IMR-90 (cell line): ENCODE measurements at regions not wholly inside any gene's neighbourhood (a gene's known extent, or its start where the extent isn't known, plus 50 kb on each side); places are given as distances from the start of the nearest gene placed in this dataset.

Experiments used
- ATAC-seq: fragments of 200-7000 bp; cut with Tn5 transposase; 2 replicates; pipeline ENCODE4 v1.9.1; 2020; ENCODE audit warnings: low read depth, mild to moderate bottlenecking, moderate library complexity
- BruUV-seq: library from RNA; stranded (reverse); fragments of 400-500 nt; replicated peaks from 2 replicates; lab custom pipeline; 2021; lab: Mats Ljungman, UMichigan
- CTCF ChIA-PET: fragments of 300-600 bp; formaldehyde crosslinking; extraction: SDS; loops from one replicate; lab custom pipeline; 2021; ENCODE audit warnings: antibody characterized with exemption; lab: Yijun Ruan, JAX
- POLR2A ChIA-PET: fragments of 300-600 bp; sonication (Branson Sonifier 250); formaldehyde crosslinking; loops from one replicate; lab custom pipeline; 2022; ENCODE audit warnings: antibody characterized with exemption; ENCODE audit not compliant: unreplicated experiment; lab: Charles Lee
- DNase-seq: peaks from one replicate; pipeline ENCODE4 v3.0.0; 2013
- H2AFZ ChIP-seq: replicated peaks from 2 replicates; pipeline ENCODE3; 2013; ENCODE audit warnings: low read length, mild to moderate bottlenecking; ENCODE audit not compliant: poor library complexity
- H2AK5ac ChIP-seq: 2 replicates; pipeline ENCODE4 v1.6.1; 2013; ENCODE audit warnings: low read depth, low read length, inconsistent platforms
- H2AK9ac ChIP-seq: replicated peaks from 2 replicates; pipeline ENCODE3; 2013; ENCODE audit warnings: mild to moderate bottlenecking, low read depth, low read length, moderate library complexity; ENCODE audit not compliant: poor library complexity
- H2BK120ac ChIP-seq: 2 replicates; pipeline ENCODE4 v1.6.1; 2013; ENCODE audit warnings: low read depth, low read length, inconsistent platforms
- H2BK15ac ChIP-seq: 3 replicates; pipeline ENCODE4 v1.6.1; 2013; ENCODE audit warnings: low read depth, low read length, inconsistent platforms
- H2BK20ac ChIP-seq: 2 replicates; pipeline ENCODE4 v1.6.1; 2013; ENCODE audit warnings: low read depth, mild to moderate bottlenecking, inconsistent platforms, low read length, moderate library complexity
- H2BK5ac ChIP-seq: 2 replicates; pipeline ENCODE4 v1.6.1; 2013; ENCODE audit warnings: mild to moderate bottlenecking, low read depth, low read length, inconsistent platforms; ENCODE audit not compliant: poor library complexity, severe bottlenecking
- H3K14ac ChIP-seq: replicated peaks from 2 replicates; pipeline ENCODE4 v1.6.1; 2013; ENCODE audit warnings: low read depth, low read length, inconsistent platforms
- H3K18ac ChIP-seq: 2 replicates; pipeline ENCODE4 v1.6.1; 2013; ENCODE audit warnings: low read depth, low read length, control low read depth
- H3K23ac ChIP-seq: 2 replicates; pipeline ENCODE4 v1.6.1; 2013; ENCODE audit warnings: low read depth, low read length, inconsistent platforms
- H3K27ac ChIP-seq: 2 replicates; pipeline ENCODE4 v1.5.1; 2013; ENCODE audit warnings: mild to moderate bottlenecking, control low read depth, low read length; ENCODE audit not compliant: insufficient read depth
- H3K27me3 ChIP-seq: 2 replicates; pipeline ENCODE4 v1.6.1; 2013; ENCODE audit warnings: low read length; ENCODE audit not compliant: control insufficient read depth, insufficient read depth
- H3K36me3 ChIP-seq: 2 replicates; pipeline ENCODE4 v1.6.1; 2013; ENCODE audit warnings: low read length, mixed read lengths; ENCODE audit not compliant: control insufficient read depth, insufficient read depth
- H3K4ac ChIP-seq: 2 replicates; pipeline ENCODE4 v1.6.1; 2013; ENCODE audit warnings: low read depth, low read length, inconsistent platforms
- H3K4me1 ChIP-seq: 2 replicates; pipeline ENCODE4 v1.6.1; 2013; ENCODE audit warnings: low read length, mixed read lengths; ENCODE audit not compliant: control insufficient read depth, insufficient read depth
- H3K4me2 ChIP-seq: 2 replicates; pipeline ENCODE4 v1.6.1; 2013; ENCODE audit warnings: low read depth, mild to moderate bottlenecking, control low read depth, low read length, moderate library complexity
- H3K4me3 ChIP-seq: 2 replicates; pipeline ENCODE4 v1.5.1; 2013; ENCODE audit warnings: low read depth, mild to moderate bottlenecking, control low read depth, low read length, moderate library complexity; ENCODE audit not compliant: insufficient read depth
- H3K56ac ChIP-seq: 2 replicates; pipeline ENCODE4 v1.6.1; 2013; ENCODE audit warnings: low read length, inconsistent platforms; ENCODE audit not compliant: insufficient read depth; ENCODE audit errors: extremely low read depth
- H3K79me1 ChIP-seq, 2 experiments: 2 replicates each; pipeline ENCODE4 v1.6.1; 2013; ENCODE audit warnings: low read length in 2 of 2, inconsistent platforms in 1 of 2, low read depth in 1 of 2
- H3K9ac ChIP-seq: 2 replicates; pipeline ENCODE4 v1.6.1; 2013; ENCODE audit warnings: low read depth, low read length, control low read depth
- H3K9me1 ChIP-seq: 2 replicates; pipeline ENCODE4 v1.6.1; 2013; ENCODE audit warnings: low read length, inconsistent platforms; ENCODE audit not compliant: insufficient read depth
- H3K9me3 ChIP-seq: 2 replicates; pipeline ENCODE4 v1.6.1; 2013; ENCODE audit warnings: low read length; ENCODE audit not compliant: control insufficient read depth, insufficient read depth
- H4K20me1 ChIP-seq: 2 replicates; pipeline ENCODE4 v1.6.1; 2013; ENCODE audit warnings: low read length, inconsistent platforms; ENCODE audit not compliant: insufficient read depth
- H4K5ac ChIP-seq: 2 replicates; pipeline ENCODE4 v1.6.1; 2013; ENCODE audit warnings: mild to moderate bottlenecking, low read depth, low read length, control low read depth
- H4K8ac ChIP-seq, 2 experiments: 2 replicates each; pipeline ENCODE4 v1.6.1; 2013; ENCODE audit warnings: low read depth in 2 of 2, low read length in 2 of 2, control low read depth in 1 of 2, inconsistent platforms in 1 of 2
- H4K91ac ChIP-seq: 2 replicates; pipeline ENCODE4 v1.6.1; 2013; ENCODE audit warnings: low read depth, low read length, inconsistent platforms; ENCODE audit not compliant: insufficient read depth
- FOS ChIP-seq: fragments of 150-350 bp; IDR thresholded peaks from 2 replicates; pipeline ENCODE4 v1.6.1; 2016; ENCODE audit warnings: low read depth, low read length
- MAZ ChIP-seq: IDR thresholded peaks from 2 replicates; pipeline ENCODE4 v1.6.1; 2012; ENCODE audit warnings: low read depth, mild to moderate bottlenecking, low read length, improper control_type of control experiment, moderate library complexity, borderline replicate concordance
- NFE2L2 ChIP-seq: fragments of 150-350 bp; IDR thresholded peaks from 2 replicates; pipeline ENCODE4 v1.6.1; 2016; ENCODE audit warnings: low read depth, mild to moderate bottlenecking, low read length
- RAD21 ChIP-seq: IDR thresholded peaks from 2 replicates; pipeline ENCODE4 v1.6.1; 2012; ENCODE audit warnings: low read length, improper control_type of control experiment
- SMC3 ChIP-seq: fragments of 150-350 bp; IDR thresholded peaks from 2 replicates; pipeline ENCODE4 v1.6.1; 2016; ENCODE audit warnings: low read depth, mild to moderate bottlenecking, antibody characterized with exemption, low read length, moderate library complexity
- WGBS, 2 experiments: methylation state at CpG; one replicate each; pipeline versions ENCODE4 v1.1.5 to v1.1.7; 2013; ENCODE audit warnings: missing lambda C conversion rate in 2 of 2; ENCODE audit not compliant: insufficient read length in 1 of 2; ENCODE audit errors: extremely low coverage in 2 of 2; 5-methylcytosine and 5-hydroxymethylcytosine counted together
- dilution Hi-C: fragments of 300-500 bp; cut with HindIII; formaldehyde crosslinking; loops from one replicate; pipeline ENCODE4 v1.14.3; 2018; ENCODE audit warnings: low sequenced_read_pairs; ENCODE audit not compliant: unreplicated experiment
- in situ Hi-C: fragments of 300-500 bp; cut with MboI; formaldehyde crosslinking; loops from 3 replicates; pipeline ENCODE4 v1.14.3; 2019; ENCODE audit warnings: low sequenced_read_pairs, inconsistent platforms, mixed read lengths
- intact Hi-C: fragments of 100-400 bp; cut with micrococcal nuclease; formaldehyde crosslinking; loops from 2 replicates; pipeline ENCODE4 v1.10.0; 2022
- TF ChIP-seq, protein P1 (sequence below): fragments of 150-350 bp; IDR thresholded peaks from 2 replicates; pipeline ENCODE4 v1.6.1; 2016; ENCODE audit warnings: low read depth, mild to moderate bottlenecking, low read length, moderate library complexity, borderline replicate concordance

DNA sequence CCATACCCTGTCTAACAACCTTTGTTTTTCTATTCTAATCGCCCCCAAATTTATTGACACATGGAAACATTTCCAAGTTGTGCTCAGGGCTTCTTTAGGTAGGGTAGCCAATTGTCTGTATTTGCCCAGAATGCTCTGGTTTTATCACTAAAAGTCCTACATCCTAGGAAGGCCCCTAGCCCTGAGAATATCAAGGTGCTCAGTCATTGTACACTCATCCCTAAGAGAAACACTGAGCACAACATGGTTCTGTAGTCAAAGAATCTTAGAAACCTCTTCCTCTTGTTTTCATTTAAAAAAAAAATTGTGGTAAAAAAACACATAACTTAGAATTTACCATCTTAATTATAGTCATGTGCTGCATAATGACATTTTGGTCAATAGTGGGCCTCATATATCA lies 69.0 kb upstream of the BASP1 start:
- H2AK5ac ChIP-seq: peak overlapping the region; percentile 80; the same call in 1 of the 2 replicates
- H4K8ac ChIP-seq: no peak overlapping the region
- no peak overlapping the region for H3K14ac ChIP-seq
- no peaks in the 10 kb centered on the region for H3K79me1 ChIP-seq
- no TSS peak for BruUV-seq
- H3K23ac ChIP-seq: no peak overlapping the region
- H3K4me1 ChIP-seq: peaks cover 19% of the 10 kb centered on the region
- no peaks in the 10 kb centered on the region for H3K9me3 ChIP-seq
- no peak overlapping the region for H3K9ac ChIP-seq
- H2AK9ac ChIP-seq: no peak overlapping the region
- dilution Hi-C loops (no loop called here), intact Hi-C loops (no loop called here), in situ Hi-C loops (no loop called here)
- peak overlapping the region; percentile 20; the same call in 1 of the 2 replicates for H3K18ac ChIP-seq
- H2BK120ac ChIP-seq: peak overlapping the region; percentile 67; the same call in 1 of the 2 replicates
- ChIA-PET CTCF (interaction anchor here (1.2 kb wide), 2 partner anchors 16 to 41 kb away, joined by 4 read pairs; no protein-coding TSS in a partner anchor), POLR2A (no interaction called here)
- TF ChIP-seq FOS (no peak), SMC3 (no peak), RAD21 (no peak), MAZ (no peak), NFE2L2 (peak; percentile 23; the same call in 1 of the 2 replicates)
- TF ChIP-seq, protein P1, sequence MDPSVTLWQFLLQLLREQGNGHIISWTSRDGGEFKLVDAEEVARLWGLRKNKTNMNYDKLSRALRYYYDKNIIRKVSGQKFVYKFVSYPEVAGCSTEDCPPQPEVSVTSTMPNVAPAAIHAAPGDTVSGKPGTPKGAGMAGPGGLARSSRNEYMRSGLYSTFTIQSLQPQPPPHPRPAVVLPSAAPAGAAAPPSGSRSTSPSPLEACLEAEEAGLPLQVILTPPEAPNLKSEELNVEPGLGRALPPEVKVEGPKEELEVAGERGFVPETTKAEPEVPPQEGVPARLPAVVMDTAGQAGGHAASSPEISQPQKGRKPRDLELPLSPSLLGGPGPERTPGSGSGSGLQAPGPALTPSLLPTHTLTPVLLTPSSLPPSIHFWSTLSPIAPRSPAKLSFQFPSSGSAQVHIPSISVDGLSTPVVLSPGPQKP: no peak
- no peak overlapping the region for H2AFZ ChIP-seq
- 0 out of 2 replicates have a peak overlapping the region, but pooled peaks have one; percentile 9 for H2BK20ac ChIP-seq
- no peaks in the 10 kb centered on the region for H3K27me3 ChIP-seq
- H3K9me1 ChIP-seq: peaks cover 7% of the 10 kb centered on the region; the same call in 1 of the 2 replicates
- H3K36me3 ChIP-seq: no peaks in the 10 kb centered on the region
- DNase-seq: peak; percentile 56
- H3K4me3 ChIP-seq: no peak overlapping the region
- peak overlapping the region; percentile 17; the same call in 1 of the 2 replicates for H3K4ac ChIP-seq
- H3K56ac ChIP-seq: no peak overlapping the region
- no peaks in the 10 kb centered on the region for H4K20me1 ChIP-seq
- H4K91ac ChIP-seq: no peak overlapping the region; the same call in 1 of the 2 replicates
- H2BK5ac ChIP-seq: peak overlapping the region; percentile 36
- peak overlapping the region; percentile 61; the same call in 1 of the 2 replicates for H3K27ac ChIP-seq
- no peak overlapping the region for H3K4me2 ChIP-seq
- H4K5ac ChIP-seq: peak overlapping the region; percentile 15; the same call in 1 of the 2 replicates
- WGBS, 2 experiments: no CpG with 5 or more reads among the region's 1 CpG
- ATAC-seq: no peak
- H2BK15ac ChIP-seq: peak overlapping the region; percentile 85; the same call in 1 of the 3 replicates
